Peyer's patch (tissue), 4 donors: ENCODE measurements at regions not wholly inside any gene's neighbourhood (a gene's known extent, or its start where the extent isn't known, plus 50 kb on each side); places are given as distances from the start of the nearest gene placed in this dataset.

Experiments
- DNase-seq, 3 donors: peaks; one replicate each; pipeline ENCODE4 v3.0.0-alpha.2; 2017 to 2019
- H3K27ac ChIP-seq, 4 donors: fragments of 200-600 bp; sonication (generic); one replicate each; pipeline ENCODE4 v1.5.1; 2016 to 2019
- H3K27me3 ChIP-seq, 2 donors: fragments of 200-600 bp; sonication (generic); one replicate each; pipeline ENCODE4 v1.5.1; 2019
- H3K36me3 ChIP-seq, 3 donors: fragments of 200-600 bp; sonication (generic); one replicate each; pipeline ENCODE4 v1.5.1; 2016 to 2019
- H3K4me1 ChIP-seq, 4 donors: fragments of 200-600 bp; sonication (generic); one replicate each; pipeline ENCODE4 v1.5.1; 2016 to 2019
- H3K4me3 ChIP-seq, 4 donors: fragments of 200-600 bp; sonication (generic); 1 replicate in 3 of 4; 2 replicates in 1 of 4; pipeline ENCODE4 v1.5.1; 2016 to 2019; ENCODE audit warnings: mild to moderate bottlenecking in 1 of 4
- H3K9me3 ChIP-seq, 4 donors: fragments of 200-600 bp; sonication (generic); one replicate each; pipeline ENCODE4 v1.5.1; 2016 to 2019; ENCODE audit warnings: mild to moderate bottlenecking in 1 of 4
- CTCF ChIP-seq, 6 experiments: fragments of 450-650 bp in 4 of 6; fragments of 200-600 bp in 2 of 6; sonication (generic) in 1 of 6; IDR thresholded peaks; one replicate each; pipeline ENCODE4 v1.5.1; 2017 to 2019; ENCODE audit warnings: antibody characterized with exemption in 6 of 6, mild to moderate bottlenecking in 3 of 6, moderate library complexity in 1 of 6
- POLR2A ChIP-seq, 2 donors: fragments of 450-650 bp; IDR thresholded peaks; one replicate each; pipeline ENCODE4 v1.5.1; 2017; ENCODE audit warnings: antibody characterized with exemption in 2 of 2, mild to moderate bottlenecking in 2 of 2, moderate library complexity in 2 of 2

DNA sequence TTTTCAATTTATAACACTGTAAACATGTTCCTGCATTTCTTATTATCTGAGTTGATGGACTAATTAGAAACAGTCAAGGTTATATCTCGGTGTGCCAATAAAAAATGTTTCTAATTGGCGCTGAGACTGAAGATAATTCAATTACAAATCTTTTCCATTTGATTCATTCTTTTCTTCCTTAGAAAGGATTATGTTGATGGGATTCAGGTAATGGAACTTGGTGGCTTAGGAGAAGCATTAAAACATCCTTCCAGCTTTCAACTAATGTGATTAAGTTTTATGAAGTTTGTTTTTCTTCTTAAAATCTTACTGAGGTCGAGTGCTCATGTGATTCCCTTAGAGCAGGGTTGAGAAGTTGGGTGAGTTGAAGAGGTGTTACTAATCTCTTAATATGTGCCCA lies 1015.3 kb downstream of the NR2F1-AS1 start:
- Histone ChIP-seq H3K4me3 (no peak overlapping the region), H3K36me3 (no peaks in the 10 kb centered on the region), H3K9me3 (no peaks in the 10 kb centered on the region), H3K27me3 (no peaks in the 10 kb centered on the region), H3K27ac (no peak overlapping the region), H3K4me1 (no peaks in the 10 kb centered on the region)
- no peak for DNase-seq
- no peak for TF ChIP-seq CTCF (IDR thresholded peaks at IDR 0.05)
- TF ChIP-seq POLR2A (IDR thresholded peaks at IDR 0.05), result no peak

- no peaks in the 10 kb centered on the region for H3K36me3 ChIP-seq
- no peaks in the 10 kb centered on the region for H3K9me3 ChIP-seq
- no peaks in the 10 kb centered on the region for H3K4me1 ChIP-seq
- no peaks in the 10 kb centered on the region for H3K27me3 ChIP-seq
- H3K4me3 ChIP-seq, result no peak overlapping the region
- TF ChIP-seq CTCF (IDR thresholded peaks at IDR 0.05), result no peak
- no peak for TF ChIP-seq POLR2A (IDR thresholded peaks at IDR 0.05)
- DNase-seq, result no peak
- H3K27ac ChIP-seq, result no peak overlapping the region
Measured at GRCh38 chr5:92562065-92562464, 1019.0 kb downstream of the NR2F1-AS1 start.

DNA sequence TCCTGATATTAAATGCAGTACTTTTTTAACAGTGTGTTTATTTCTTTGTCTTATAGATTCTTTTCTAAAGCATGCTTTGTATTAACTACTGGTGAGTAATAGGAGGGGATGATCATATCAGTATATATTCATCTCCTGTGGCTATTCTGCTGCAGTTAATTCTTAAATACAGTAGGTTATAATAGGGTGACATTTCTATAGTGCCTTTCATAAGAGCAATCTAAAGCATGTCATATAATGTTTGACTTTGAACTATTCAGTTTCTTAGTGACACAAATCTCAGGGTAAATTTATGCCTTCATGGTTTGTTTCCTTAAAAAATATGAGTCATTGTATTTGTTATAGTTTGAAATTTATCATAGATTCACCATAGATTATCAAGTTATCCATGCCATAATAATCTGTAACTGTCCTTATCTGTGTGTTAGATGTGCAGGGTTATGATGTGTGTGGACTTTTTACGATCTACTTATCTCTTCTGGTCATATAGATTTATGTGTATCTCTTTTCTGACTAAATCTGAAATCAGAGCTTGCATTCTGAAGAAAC lies 1019.5 kb downstream of the NR2F1-AS1 start:
- no peak overlapping the region for H3K4me3 ChIP-seq
- H3K27ac ChIP-seq, result no peak overlapping the region
- H3K4me1 ChIP-seq, result no peaks in the 10 kb centered on the region
- no peaks in the 10 kb centered on the region for H3K36me3 ChIP-seq
- no peaks in the 10 kb centered on the region for H3K9me3 ChIP-seq
- no peaks in the 10 kb centered on the region for H3K27me3 ChIP-seq
- no peak for DNase-seq
- TF ChIP-seq CTCF (IDR thresholded peaks at IDR 0.05), result no peak
- TF ChIP-seq POLR2A (IDR thresholded peaks at IDR 0.05), result no peak

GRCh38 chr5:92560698-92561401 lies 1020.2 kb downstream of the NR2F1-AS1 start:
- DNase-seq, result no peak
- no peak for TF ChIP-seq CTCF (IDR thresholded peaks at IDR 0.05)
- no peak for TF ChIP-seq POLR2A (IDR thresholded peaks at IDR 0.05)

GRCh38 chr5:92559781-92560180 lies 1021.2 kb downstream of the NR2F1-AS1 start:
- Histone ChIP-seq H3K36me3 (no peaks in the 10 kb centered on the region), H3K4me1 (no peaks in the 10 kb centered on the region), H3K4me3 (no peak overlapping the region), H3K9me3 (no peaks in the 10 kb centered on the region), H3K27me3 (no peaks in the 10 kb centered on the region), H3K27ac (no peak overlapping the region)
- no peak for TF ChIP-seq CTCF (IDR thresholded peaks at IDR 0.05)
- TF ChIP-seq POLR2A (IDR thresholded peaks at IDR 0.05), result no peak
- DNase-seq, result no peak

More at GRCh38 chr5:92560698-92561401, 1020.2 kb downstream of the NR2F1-AS1 start:
- no peak overlapping the region for H3K27ac ChIP-seq
- H3K27me3 ChIP-seq, result no peaks in the 10 kb centered on the region
- no peaks in the 10 kb centered on the region for H3K36me3 ChIP-seq
- H3K4me3 ChIP-seq, result no peak overlapping the region
- no peaks in the 10 kb centered on the region for H3K9me3 ChIP-seq
- no peaks in the 10 kb centered on the region for H3K4me1 ChIP-seq
